Endodermal cell (in vitro differentiated cells): ENCODE measurements at regions not wholly inside any gene's neighbourhood (a gene's known extent, or its start where the extent isn't known, plus 50 kb on each side); places are given as distances from the start of the nearest gene placed in this dataset.

Experiments used
- DNase-seq: peaks from one replicate; pipeline ENCODE4 v3.0.0-alpha.2; 2017
- H3K27ac ChIP-seq: 2 replicates; pipeline ENCODE4 v1.5.1; 2013; ENCODE audit warnings: mild to moderate bottlenecking, low read depth, low read length, moderate library complexity
- H3K27me3 ChIP-seq: 2 replicates; pipeline ENCODE4 v1.6.1; 2013; ENCODE audit warnings: mild to moderate bottlenecking, low read length, moderate library complexity; ENCODE audit not compliant: insufficient read depth, control insufficient read depth, poor library complexity, severe bottlenecking
- H3K36me3 ChIP-seq: 2 replicates; pipeline ENCODE4 v1.7.0; 2013; ENCODE audit warnings: mild to moderate bottlenecking, low read length, moderate library complexity; ENCODE audit not compliant: control insufficient read depth, insufficient read depth
- H3K4me1 ChIP-seq: one replicate; pipeline ENCODE4 v1.7.0; 2013; ENCODE audit warnings: low read length; ENCODE audit not compliant: control insufficient read depth, insufficient read depth
- H3K4me3 ChIP-seq: 2 replicates; pipeline ENCODE4 v1.5.1; 2013; ENCODE audit warnings: mild to moderate bottlenecking, low read length, moderate library complexity
- H3K9ac ChIP-seq: 2 replicates; pipeline ENCODE4 v1.6.1; 2013; ENCODE audit warnings: mild to moderate bottlenecking, low read length, moderate library complexity; ENCODE audit not compliant: poor library complexity, severe bottlenecking; ENCODE audit errors: extremely low read depth
- H3K9me3 ChIP-seq: 2 replicates; pipeline ENCODE4 v1.6.1; 2013; ENCODE audit warnings: mild to moderate bottlenecking, low read length, moderate library complexity; ENCODE audit not compliant: control insufficient read depth
- H3K27ac Mint-ChIP-seq: 2 replicates; pipeline ENCODE4 v1.8.0; 2020; ENCODE audit warnings: mixed read lengths
- H3K27me3 Mint-ChIP-seq: 2 replicates; pipeline ENCODE4 v1.8.0; 2021; ENCODE audit warnings: mild to moderate bottlenecking, mixed read lengths; ENCODE audit not compliant: insufficient read depth
- H3K36me3 Mint-ChIP-seq: 2 replicates; pipeline ENCODE4 v1.8.0; 2020; ENCODE audit warnings: low read depth, mixed read lengths
- H3K4me1 Mint-ChIP-seq: 2 replicates; pipeline ENCODE4 v1.8.0; 2020; ENCODE audit warnings: mixed read lengths
- H3K4me3 Mint-ChIP-seq: 2 replicates; pipeline ENCODE4 v1.8.0; 2020; ENCODE audit warnings: mild to moderate bottlenecking, moderate library complexity, mixed read lengths
- H3K9me3 Mint-ChIP-seq: 2 replicates; pipeline ENCODE4 v1.8.0; 2020; ENCODE audit warnings: mild to moderate bottlenecking, mixed read lengths
- CTCF ChIP-seq: fragments of 200-600 bp; sonication (generic); conservative IDR thresholded peaks from 2 replicates; pipeline ENCODE4 v1.5.0; 2021; ENCODE audit warnings: antibody characterized with exemption, mild to moderate bottlenecking
- WGBS, 2 experiments: methylation state at CpG; one replicate each; pipeline versions ENCODE4 v1.1.5 to v1.1.7; 2013; ENCODE audit warnings: missing lambda C conversion rate in 2 of 2, mixed read lengths in 1 of 2; ENCODE audit not compliant: insufficient coverage in 1 of 2, insufficient read length in 1 of 2; 5-methylcytosine and 5-hydroxymethylcytosine counted together

- Histone ChIP-seq H3K27ac (no peak overlapping the region), H3K9me3 (peaks cover 15% of the 10 kb centered on the region), H3K4me3 (no peak overlapping the region), H3K36me3 (no peaks in the 10 kb centered on the region), H3K9ac (no peak overlapping the region), H3K27me3 (no peaks in the 10 kb centered on the region), H3K4me1 (no peaks in the 10 kb centered on the region)
- DNase-seq: no peak
- Mint-ChIP-seq H3K27ac (no peak overlapping the region), H3K36me3 (no peaks in the 10 kb centered on the region), H3K4me3 (no peak overlapping the region), H3K4me1 (no peaks in the 10 kb centered on the region), H3K9me3 (peaks cover 18% of the 10 kb centered on the region), H3K27me3 (no peaks in the 10 kb centered on the region)
- 96% methylated on average over 2 of the region's 2 CpGs; no CpG with 5 or more reads in 1 of the 2 experiments for WGBS, 2 experiments
- TF ChIP-seq CTCF: no peak
These were observed 595.4 kb upstream of the RIOK2 start for GRCh38 chr5:97778451-97778850.

GRCh38 chr5:97788369-97788768 lies 605.3 kb upstream of the RIOK2 start:
- Histone ChIP-seq H3K9me3 (peaks cover 7% of the 10 kb centered on the region), H3K9ac (no peak overlapping the region), H3K4me3 (no peak overlapping the region), H3K27ac (no peak overlapping the region), H3K36me3 (no peaks in the 10 kb centered on the region), H3K27me3 (no peaks in the 10 kb centered on the region), H3K4me1 (no peaks in the 10 kb centered on the region)
- no peak overlapping the region for H3K27ac Mint-ChIP-seq
- H3K4me3 Mint-ChIP-seq: no peak overlapping the region
- no peak for TF ChIP-seq CTCF
- no peaks in the 10 kb centered on the region for H3K36me3 Mint-ChIP-seq
- DNase-seq: no peak
- H3K9me3 Mint-ChIP-seq: peaks cover 18% of the 10 kb centered on the region
- no peaks in the 10 kb centered on the region for H3K4me1 Mint-ChIP-seq
- WGBS, 2 experiments: no CpG with 5 or more reads among the region's 1 CpG
- H3K27me3 Mint-ChIP-seq: no peaks in the 10 kb centered on the region

- Mint-ChIP-seq H3K4me3 (no peak overlapping the region), H3K9me3 (peaks cover 2% of the 10 kb centered on the region), H3K27me3 (no peaks in the 10 kb centered on the region), H3K36me3 (no peaks in the 10 kb centered on the region), H3K27ac (no peak overlapping the region), H3K4me1 (peaks cover 9% of the 10 kb centered on the region)
- no peak for TF ChIP-seq CTCF
- no peak overlapping the region for H3K9ac ChIP-seq
- 74% methylated on average over 1 of the region's 1 CpG; no CpG with 5 or more reads in 1 of the 2 experiments for WGBS, 2 experiments
- H3K27ac ChIP-seq: no peak overlapping the region
- peaks cover 5% of the 10 kb centered on the region for H3K4me1 ChIP-seq
- no peak overlapping the region for H3K4me3 ChIP-seq
- H3K36me3 ChIP-seq: no peaks in the 10 kb centered on the region
- no peak for DNase-seq
- no peaks in the 10 kb centered on the region for H3K27me3 ChIP-seq
- peaks cover 11% of the 10 kb centered on the region for H3K9me3 ChIP-seq
These were observed 615.0 kb upstream of the RIOK2 start for GRCh38 chr5:97797994-97798451.
